ENCODE measurements at regions not wholly inside any gene's neighbourhood (a gene's known extent, or its start where the extent isn't known, plus 50 kb on each side); places are given as distances from the start of the nearest gene placed in this dataset.

DNA sequence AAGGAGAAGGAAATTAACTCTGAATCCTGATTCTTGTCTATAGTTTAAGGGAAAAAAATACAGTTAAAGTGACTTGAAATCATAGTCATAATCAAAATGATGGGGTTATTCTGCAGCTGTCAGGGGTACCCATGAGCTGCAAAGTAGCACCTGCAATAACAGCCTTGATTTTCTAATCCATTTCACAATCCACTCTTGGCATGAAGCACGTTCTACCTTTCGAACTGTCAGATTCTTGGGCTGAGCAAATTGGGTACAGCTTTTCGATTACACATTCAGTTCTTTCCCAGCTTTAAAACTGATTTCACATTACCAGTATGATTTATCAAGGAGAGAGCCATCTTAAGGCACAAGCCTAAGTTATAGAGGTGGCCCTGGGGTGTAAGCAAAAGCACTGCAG lies 118.5 kb upstream of the DTNBP1 start:
- TF ChIP-seq, protein P1, sequence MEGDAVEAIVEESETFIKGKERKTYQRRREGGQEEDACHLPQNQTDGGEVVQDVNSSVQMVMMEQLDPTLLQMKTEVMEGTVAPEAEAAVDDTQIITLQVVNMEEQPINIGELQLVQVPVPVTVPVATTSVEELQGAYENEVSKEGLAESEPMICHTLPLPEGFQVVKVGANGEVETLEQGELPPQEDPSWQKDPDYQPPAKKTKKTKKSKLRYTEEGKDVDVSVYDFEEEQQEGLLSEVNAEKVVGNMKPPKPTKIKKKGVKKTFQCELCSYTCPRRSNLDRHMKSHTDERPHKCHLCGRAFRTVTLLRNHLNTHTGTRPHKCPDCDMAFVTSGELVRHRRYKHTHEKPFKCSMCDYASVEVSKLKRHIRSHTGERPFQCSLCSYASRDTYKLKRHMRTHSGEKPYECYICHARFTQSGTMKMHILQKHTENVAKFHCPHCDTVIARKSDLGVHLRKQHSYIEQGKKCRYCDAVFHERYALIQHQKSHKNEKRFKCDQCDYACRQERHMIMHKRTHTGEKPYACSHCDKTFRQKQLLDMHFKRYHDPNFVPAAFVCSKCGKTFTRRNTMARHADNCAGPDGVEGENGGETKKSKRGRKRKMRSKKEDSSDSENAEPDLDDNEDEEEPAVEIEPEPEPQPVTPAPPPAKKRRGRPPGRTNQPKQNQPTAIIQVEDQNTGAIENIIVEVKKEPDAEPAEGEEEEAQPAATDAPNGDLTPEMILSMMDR (IDR thresholded peaks at IDR 0.05; ENCODE audit: insufficient read depth, low read length), result no peak
- no peak for TF ChIP-seq POLR2AphosphoS5 (IDR thresholded peaks at IDR 0.05; ENCODE audit: low read depth)
- no peak for TF ChIP-seq GABPA (IDR thresholded peaks at IDR 0.05; ENCODE audit: low read depth)
- TF ChIP-seq, protein P2, sequence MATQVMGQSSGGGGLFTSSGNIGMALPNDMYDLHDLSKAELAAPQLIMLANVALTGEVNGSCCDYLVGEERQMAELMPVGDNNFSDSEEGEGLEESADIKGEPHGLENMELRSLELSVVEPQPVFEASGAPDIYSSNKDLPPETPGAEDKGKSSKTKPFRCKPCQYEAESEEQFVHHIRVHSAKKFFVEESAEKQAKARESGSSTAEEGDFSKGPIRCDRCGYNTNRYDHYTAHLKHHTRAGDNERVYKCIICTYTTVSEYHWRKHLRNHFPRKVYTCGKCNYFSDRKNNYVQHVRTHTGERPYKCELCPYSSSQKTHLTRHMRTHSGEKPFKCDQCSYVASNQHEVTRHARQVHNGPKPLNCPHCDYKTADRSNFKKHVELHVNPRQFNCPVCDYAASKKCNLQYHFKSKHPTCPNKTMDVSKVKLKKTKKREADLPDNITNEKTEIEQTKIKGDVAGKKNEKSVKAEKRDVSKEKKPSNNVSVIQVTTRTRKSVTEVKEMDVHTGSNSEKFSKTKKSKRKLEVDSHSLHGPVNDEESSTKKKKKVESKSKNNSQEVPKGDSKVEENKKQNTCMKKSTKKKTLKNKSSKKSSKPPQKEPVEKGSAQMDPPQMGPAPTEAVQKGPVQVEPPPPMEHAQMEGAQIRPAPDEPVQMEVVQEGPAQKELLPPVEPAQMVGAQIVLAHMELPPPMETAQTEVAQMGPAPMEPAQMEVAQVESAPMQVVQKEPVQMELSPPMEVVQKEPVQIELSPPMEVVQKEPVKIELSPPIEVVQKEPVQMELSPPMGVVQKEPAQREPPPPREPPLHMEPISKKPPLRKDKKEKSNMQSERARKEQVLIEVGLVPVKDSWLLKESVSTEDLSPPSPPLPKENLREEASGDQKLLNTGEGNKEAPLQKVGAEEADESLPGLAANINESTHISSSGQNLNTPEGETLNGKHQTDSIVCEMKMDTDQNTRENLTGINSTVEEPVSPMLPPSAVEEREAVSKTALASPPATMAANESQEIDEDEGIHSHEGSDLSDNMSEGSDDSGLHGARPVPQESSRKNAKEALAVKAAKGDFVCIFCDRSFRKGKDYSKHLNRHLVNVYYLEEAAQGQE (IDR thresholded peaks at IDR 0.05; ENCODE audit: insufficient replicate concordance, low read depth), result no peak
- TF ChIP-seq SPI1 (IDR thresholded peaks at IDR 0.05; ENCODE audit: borderline replicate concordance, low read depth), result no peak

All from HL-60 (cell line).